Psoas muscle (tissue), 7 donors: ENCODE measurements at regions not wholly inside any gene's neighbourhood (a gene's known extent, or its start where the extent isn't known, plus 50 kb on each side); places are given as distances from the start of the nearest gene placed in this dataset.

Source experiments
- ATAC-seq, 4 donors: fragments of 200-7000 bp; cut with Tn5 transposase; one replicate each; pipeline ENCODE4 v1.9.1; 2020; ENCODE audit warnings: moderate library complexity in 3 of 4, mild to moderate bottlenecking in 2 of 4
- DNase-seq, 2 donors: peaks; one replicate each; pipeline ENCODE4 v3.0.0-alpha.2; 2020
- H3K27ac ChIP-seq: fragments of 200-600 bp; one replicate; pipeline ENCODE4 v1.8.0; 2022
- H3K27me3 ChIP-seq, 3 donors: fragments of 200-600 bp in 1 of 3; one replicate each; pipeline versions ENCODE4 v1.6.1 to v1.8.0; 2013 to 2022; ENCODE audit warnings: low read length in 2 of 3, mild to moderate bottlenecking in 2 of 3, moderate library complexity in 1 of 3; ENCODE audit not compliant: insufficient read depth in 3 of 3
- H3K36me3 ChIP-seq, 2 donors: fragments of 200-600 bp in 1 of 2; one replicate each; pipeline versions ENCODE4 v1.6.1 to v1.8.0; 2013 to 2022; ENCODE audit warnings: low read depth in 1 of 2, mild to moderate bottlenecking in 1 of 2, moderate library complexity in 1 of 2; ENCODE audit not compliant: insufficient read depth in 1 of 2
- H3K4me1 ChIP-seq: fragments of 200-600 bp; one replicate; pipeline ENCODE4 v1.8.0; 2022
- H3K4me3 ChIP-seq: fragments of 200-600 bp; one replicate; pipeline ENCODE4 v1.8.0; 2022; ENCODE audit warnings: mild to moderate bottlenecking
- H3K9me3 ChIP-seq: fragments of 200-600 bp; one replicate; pipeline ENCODE4 v1.8.0; 2022
- WGBS, 3 donors: extraction: QIAGEN DNeasy Blood & Tissue Kit; methylation state at CpG; one replicate each; pipeline versions ENCODE4 v1.1.6 to v1.1.7; 2013; 5-methylcytosine and 5-hydroxymethylcytosine counted together
- intact Hi-C, 2 donors: fragments of 100-400 bp; cut with DNase I; formaldehyde crosslinking; loops; one replicate each; pipeline versions ENCODE4 v1.11.0 to v1.14.2; 2022
- TF ChIP-seq, protein P1 (sequence below): fragments of 200-600 bp; IDR thresholded peaks from one replicate; pipeline ENCODE4 v1.8.0; 2022; ENCODE audit warnings: antibody characterized with exemption
- donor health status: healthy with polysubstance abuse.
- donor health status: DM: no; HTN: no; CAD: no; lungs with moderate emphysema.
- donor health status: Bipolar disorder and iron deficiency.
- donor health status: healthy.
- donor health status: DM: yes; HTN: yes; CAD: no.
- donor health status: DM: no; HTN: no; CAD: no.
- donor health status: DM: yes; HTN: yes; CAD: no.

- Histone ChIP-seq H3K9me3 (no peaks in the 10 kb centered on the region), H3K27me3 (no peaks in the 10 kb centered on the region), H3K27ac (no peak overlapping the region), H3K4me1 (no peaks in the 10 kb centered on the region), H3K36me3 (no peaks in the 10 kb centered on the region), H3K4me3 (no peak overlapping the region)
- 70 to 76% (median 70%) methylated on average over 4 of the region's 4 CpGs for WGBS, 3 donors
- intact Hi-C loops, result no loop called here
- DNase-seq, result no peak
- ATAC-seq, result no peak
- TF ChIP-seq, protein P1, sequence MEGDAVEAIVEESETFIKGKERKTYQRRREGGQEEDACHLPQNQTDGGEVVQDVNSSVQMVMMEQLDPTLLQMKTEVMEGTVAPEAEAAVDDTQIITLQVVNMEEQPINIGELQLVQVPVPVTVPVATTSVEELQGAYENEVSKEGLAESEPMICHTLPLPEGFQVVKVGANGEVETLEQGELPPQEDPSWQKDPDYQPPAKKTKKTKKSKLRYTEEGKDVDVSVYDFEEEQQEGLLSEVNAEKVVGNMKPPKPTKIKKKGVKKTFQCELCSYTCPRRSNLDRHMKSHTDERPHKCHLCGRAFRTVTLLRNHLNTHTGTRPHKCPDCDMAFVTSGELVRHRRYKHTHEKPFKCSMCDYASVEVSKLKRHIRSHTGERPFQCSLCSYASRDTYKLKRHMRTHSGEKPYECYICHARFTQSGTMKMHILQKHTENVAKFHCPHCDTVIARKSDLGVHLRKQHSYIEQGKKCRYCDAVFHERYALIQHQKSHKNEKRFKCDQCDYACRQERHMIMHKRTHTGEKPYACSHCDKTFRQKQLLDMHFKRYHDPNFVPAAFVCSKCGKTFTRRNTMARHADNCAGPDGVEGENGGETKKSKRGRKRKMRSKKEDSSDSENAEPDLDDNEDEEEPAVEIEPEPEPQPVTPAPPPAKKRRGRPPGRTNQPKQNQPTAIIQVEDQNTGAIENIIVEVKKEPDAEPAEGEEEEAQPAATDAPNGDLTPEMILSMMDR, result no peak
These were observed 190.0 kb upstream of the MIR17HG start for GRCh38 chr13:91157273-91158016.

DNA sequence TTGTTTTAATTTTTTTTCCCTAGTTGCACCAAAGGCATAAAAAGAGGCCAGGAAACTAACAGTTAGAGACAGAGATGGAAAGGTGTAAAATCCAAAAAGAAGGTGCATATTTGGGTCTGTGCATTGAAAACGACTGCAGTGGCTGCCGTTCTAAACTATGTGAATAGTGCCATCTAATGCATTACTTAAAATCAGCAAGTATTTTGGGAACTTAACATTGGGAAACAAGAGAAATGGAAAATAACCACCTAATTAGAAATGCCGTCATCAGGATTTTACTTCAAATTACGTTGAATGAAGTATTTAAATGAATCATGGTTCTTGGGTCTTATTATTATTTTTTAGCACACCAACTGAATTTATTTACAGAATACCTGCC lies 189.5 kb upstream of the MIR17HG start:
- ATAC-seq (no peak), DNase-seq (no peak)
- Histone ChIP-seq H3K4me3 (no peak overlapping the region), H3K27ac (no peak overlapping the region), H3K4me1 (no peaks in the 10 kb centered on the region), H3K36me3 (no peaks in the 10 kb centered on the region), H3K27me3 (no peaks in the 10 kb centered on the region), H3K9me3 (no peaks in the 10 kb centered on the region)
- 28 to 37% (median 33%) methylated on average over 4 of the region's 4 CpGs for WGBS, 3 donors
- TF ChIP-seq, protein P1, result no peak
- intact Hi-C loops, result no loop called here

GRCh38 chr13:91162180-91162579 lies 185.3 kb upstream of the MIR17HG start:
- DNase-seq, result no peak
- 80 to 91% (median 90%) methylated on average over 3 of the region's 3 CpGs for WGBS, 3 donors
- intact Hi-C loops, result no loop called here

GRCh38 chr13:91162589-91162988 lies 184.9 kb upstream of the MIR17HG start:
- ATAC-seq (no peak), DNase-seq (no peak)
- WGBS, 3 donors, result 52 to 62% (median 59%) methylated on average over 1 of the region's 1 CpG
- no peaks in the 10 kb centered on the region for H3K36me3 ChIP-seq
- no peaks in the 10 kb centered on the region for H3K27me3 ChIP-seq
- H3K9me3 ChIP-seq, result no peaks in the 10 kb centered on the region
- H3K27ac ChIP-seq, result no peak overlapping the region
- no peak overlapping the region for H3K4me3 ChIP-seq
- intact Hi-C loops, result no loop called here
- H3K4me1 ChIP-seq, result no peaks in the 10 kb centered on the region
- TF ChIP-seq, protein P1, result no peak

More at GRCh38 chr13:91162180-91162579, 185.3 kb upstream of the MIR17HG start:
- no peak overlapping the region for H3K27ac ChIP-seq
- no peaks in the 10 kb centered on the region for H3K9me3 ChIP-seq
- no peaks in the 10 kb centered on the region for H3K4me1 ChIP-seq
- no peaks in the 10 kb centered on the region for H3K27me3 ChIP-seq
- no peak for ATAC-seq
- H3K36me3 ChIP-seq, result no peaks in the 10 kb centered on the region
- no peak overlapping the region for H3K4me3 ChIP-seq
- TF ChIP-seq, protein P1, result no peak

DNA sequence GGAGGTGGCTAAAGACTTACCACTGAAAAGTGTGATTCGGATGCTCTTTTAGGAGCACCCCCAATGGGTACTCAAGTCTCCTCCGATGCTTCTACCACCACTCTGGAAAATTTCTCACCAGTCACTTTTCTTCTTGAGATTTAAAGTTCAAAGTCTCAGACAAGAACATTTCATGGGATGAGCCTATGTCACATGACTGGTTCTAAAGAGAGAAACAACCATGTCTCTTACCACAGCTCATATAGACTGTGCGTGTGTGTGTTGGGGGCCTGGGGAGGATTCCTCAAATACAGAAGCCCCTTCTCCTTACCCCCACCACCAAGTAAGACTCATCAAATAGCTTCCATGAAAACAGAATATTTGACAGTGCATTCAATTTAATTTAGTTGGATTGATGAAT lies 181.7 kb upstream of the MIR17HG start:
- Histone ChIP-seq H3K9me3 (no peaks in the 10 kb centered on the region), H3K27me3 (no peaks in the 10 kb centered on the region), H3K4me3 (no peak overlapping the region), H3K27ac (no peak overlapping the region), H3K36me3 (no peaks in the 10 kb centered on the region), H3K4me1 (no peaks in the 10 kb centered on the region)
- DNase-seq, result no peak
- TF ChIP-seq, protein P1, result no peak
- no peak for ATAC-seq
- 79 to 100% (median 97%) methylated on average over 3 of the region's 3 CpGs for WGBS, 3 donors
- intact Hi-C loops, result no loop called here
